GM18505 (cell line): ENCODE measurements at regions not wholly inside any gene's neighbourhood (a gene's known extent, or its start where the extent isn't known, plus 50 kb on each side); places are given as distances from the start of the nearest gene placed in this dataset.

ENCODE experiments used
- ATAC-seq: cut with Tn5 transposase; IDR thresholded peaks from one replicate; pipeline ENCODE4 v1.9.1; 2021; ENCODE audit not compliant: unreplicated experiment
- POLR2A ChIP-seq: IDR thresholded peaks from 4 replicates; pipeline ENCODE4 v1.6.1; 2011; ENCODE audit warnings: borderline replicate concordance; ENCODE audit not compliant: insufficient read depth, insufficient read length; ENCODE audit errors: extremely low read depth

GRCh38 chr5:141767671-141768070 is 85.6 kb upstream of the ARAP3 start:
- no peak for ATAC-seq

GRCh38 chr5:141765896-141766551 is 84.0 kb upstream of the ARAP3 start:
- no peak for TF ChIP-seq POLR2A
- ATAC-seq: no peak

More at GRCh38 chr5:141767671-141768070, 85.6 kb upstream of the ARAP3 start:
- TF ChIP-seq POLR2A: no peak

- no peak for TF ChIP-seq POLR2A
- no peak for ATAC-seq
These were observed 81.5 kb upstream of the ARAP3 start for GRCh38 chr5:141763541-141763940.

GRCh38 chr5:141762790-141763368 is 80.8 kb upstream of the ARAP3 start:
- no peak for TF ChIP-seq POLR2A
- ATAC-seq: peak; percentile 63

GRCh38 chr5:141762316-141762715 is 80.3 kb upstream of the ARAP3 start:
- no peak for TF ChIP-seq POLR2A
- ATAC-seq: no peak

- ATAC-seq: no peak
- no peak for TF ChIP-seq POLR2A
These were observed 78.7 kb upstream of the ARAP3 start for GRCh38 chr5:141760753-141761152.

- no peak for ATAC-seq
- no peak for TF ChIP-seq POLR2A
These were observed 78.2 kb upstream of the ARAP3 start for GRCh38 chr5:141760193-141760592.

GRCh38 chr5:141758310-141758998 is 76.4 kb upstream of the ARAP3 start:
- no peak for TF ChIP-seq POLR2A
- ATAC-seq: no peak

- ATAC-seq: no peak
- no peak for TF ChIP-seq POLR2A
These were observed 75.4 kb upstream of the ARAP3 start for GRCh38 chr5:141757402-141757801.

- no peak for ATAC-seq
- TF ChIP-seq POLR2A: no peak
These were observed 74.2 kb upstream of the ARAP3 start for GRCh38 chr5:141756196-141756595.

- no peak for ATAC-seq
These were observed 72.1 kb upstream of the ARAP3 start for GRCh38 chr5:141753971-141754713.

GRCh38 chr5:141753143-141753970 is 71.3 kb upstream of the ARAP3 start:
- TF ChIP-seq POLR2A: no peak
- no peak for ATAC-seq

More at GRCh38 chr5:141753971-141754713, 72.1 kb upstream of the ARAP3 start:
- no peak for TF ChIP-seq POLR2A
